ENCODE measurements at regions not wholly inside any gene's neighbourhood (a gene's known extent, or its start where the extent isn't known, plus 50 kb on each side); places are given as distances from the start of the nearest gene placed in this dataset.

- DNase-seq (ENCODE audit: low spot score) = no peak
- Histone ChIP-seq H3K27ac (no peak overlapping the region), H3K4me3 (no peak overlapping the region)
- TF ChIP-seq CTCF (IDR thresholded peaks at IDR 0.05) = no peak
Measured at GRCh38 chr3:6523043-6523442, 337.9 kb upstream of the GRM7 start.

- no peak for TF ChIP-seq CTCF (IDR thresholded peaks at IDR 0.05)
- Histone ChIP-seq H3K27ac (no peak overlapping the region), H3K4me3 (no peak overlapping the region)
- no peak for DNase-seq (ENCODE audit: low spot score)
Measured at GRCh38 chr3:6524479-6524878, 336.4 kb upstream of the GRM7 start.

- Histone ChIP-seq H3K27ac (no peak overlapping the region), H3K4me3 (no peak overlapping the region)
- no peak for DNase-seq (ENCODE audit: low spot score)
- no peak for TF ChIP-seq CTCF (IDR thresholded peaks at IDR 0.05)
Measured at GRCh38 chr3:6526321-6526720, 334.6 kb upstream of the GRM7 start.

GRCh38 chr3:6526861-6527260 is 334.1 kb upstream of the GRM7 start:
- no peak overlapping the region for H3K4me3 ChIP-seq
- no peak for TF ChIP-seq CTCF (IDR thresholded peaks at IDR 0.05)
- H3K27ac ChIP-seq = no peak overlapping the region
- no peak for DNase-seq (ENCODE audit: low spot score)

GRCh38 chr3:6528951-6529350 is 332.0 kb upstream of the GRM7 start:
- H3K4me3 ChIP-seq = no peak overlapping the region
- no peak for TF ChIP-seq CTCF (IDR thresholded peaks at IDR 0.05)
- DNase-seq (ENCODE audit: low spot score) = no peak

GRCh38 chr3:6531153-6531552 is 329.8 kb upstream of the GRM7 start:
- H3K4me3 ChIP-seq = no peak overlapping the region
- no peak for TF ChIP-seq CTCF (IDR thresholded peaks at IDR 0.05)
- no peak for DNase-seq (ENCODE audit: low spot score)
- H3K27ac ChIP-seq = no peak overlapping the region

More at GRCh38 chr3:6528951-6529350, 332.0 kb upstream of the GRM7 start:
- no peak overlapping the region for H3K27ac ChIP-seq

GRCh38 chr3:6532101-6532500 is 328.8 kb upstream of the GRM7 start:
- DNase-seq (ENCODE audit: low spot score) = no peak
- Histone ChIP-seq H3K27ac (no peak overlapping the region), H3K4me3 (no peak overlapping the region)
- TF ChIP-seq CTCF (IDR thresholded peaks at IDR 0.05) = no peak

Measured in coronary artery (tissue), 2 donors.